Fibroblast of the aortic adventitia (primary cell): ENCODE measurements at regions not wholly inside any gene's neighbourhood (a gene's known extent, or its start where the extent isn't known, plus 50 kb on each side); places are given as distances from the start of the nearest gene placed in this dataset.
"Not testable (repeated sequence)": the region's sequence is repeated elsewhere in the genome, so short reads cannot be mapped to it uniquely, and the experiment has no call there.

Source experiments
- DNase-seq: peaks from one replicate; pipeline ENCODE4 v3.0.0-alpha.2; 2010; ENCODE audit warnings: low read depth
- H3K4me3 ChIP-seq: 2 replicates; pipeline ENCODE4 v1.5.1; 2011; ENCODE audit warnings: low read depth, mild to moderate bottlenecking, control low read depth, low read length, moderate library complexity
- TF ChIP-seq, protein P1 (sequence below): IDR thresholded peaks from 2 replicates; pipeline ENCODE4 v1.5.1; 2011; ENCODE audit warnings: mild to moderate bottlenecking, low read length, control low read depth, inconsistent platforms; ENCODE audit not compliant: insufficient read depth

DNA sequence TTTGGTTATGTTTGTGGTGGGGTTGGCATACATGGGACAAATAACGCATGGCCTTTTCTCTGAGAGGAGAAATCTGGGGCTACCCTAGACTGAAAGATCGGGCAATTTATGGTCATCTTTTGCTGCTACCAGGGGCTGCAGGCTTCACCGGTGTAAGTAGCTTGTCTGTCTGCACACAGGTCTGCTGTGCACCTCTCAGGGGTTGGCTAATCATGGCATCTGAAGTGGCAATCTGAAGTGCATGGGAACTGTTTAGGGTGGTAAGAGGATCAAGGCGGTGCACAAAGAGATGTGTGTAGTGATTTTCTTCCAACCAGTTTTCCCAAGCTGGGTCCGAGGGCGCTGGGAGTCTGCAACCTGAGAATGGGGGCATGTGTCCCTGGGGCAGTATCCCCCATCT is 141.3 kb downstream of the EMP1 start:
- TF ChIP-seq, protein P1, sequence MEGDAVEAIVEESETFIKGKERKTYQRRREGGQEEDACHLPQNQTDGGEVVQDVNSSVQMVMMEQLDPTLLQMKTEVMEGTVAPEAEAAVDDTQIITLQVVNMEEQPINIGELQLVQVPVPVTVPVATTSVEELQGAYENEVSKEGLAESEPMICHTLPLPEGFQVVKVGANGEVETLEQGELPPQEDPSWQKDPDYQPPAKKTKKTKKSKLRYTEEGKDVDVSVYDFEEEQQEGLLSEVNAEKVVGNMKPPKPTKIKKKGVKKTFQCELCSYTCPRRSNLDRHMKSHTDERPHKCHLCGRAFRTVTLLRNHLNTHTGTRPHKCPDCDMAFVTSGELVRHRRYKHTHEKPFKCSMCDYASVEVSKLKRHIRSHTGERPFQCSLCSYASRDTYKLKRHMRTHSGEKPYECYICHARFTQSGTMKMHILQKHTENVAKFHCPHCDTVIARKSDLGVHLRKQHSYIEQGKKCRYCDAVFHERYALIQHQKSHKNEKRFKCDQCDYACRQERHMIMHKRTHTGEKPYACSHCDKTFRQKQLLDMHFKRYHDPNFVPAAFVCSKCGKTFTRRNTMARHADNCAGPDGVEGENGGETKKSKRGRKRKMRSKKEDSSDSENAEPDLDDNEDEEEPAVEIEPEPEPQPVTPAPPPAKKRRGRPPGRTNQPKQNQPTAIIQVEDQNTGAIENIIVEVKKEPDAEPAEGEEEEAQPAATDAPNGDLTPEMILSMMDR = no peak
- DNase-seq = no peak
- H3K4me3 ChIP-seq = no peak overlapping the region

GRCh38 chr12:13336216-13336615 is 139.7 kb downstream of the EMP1 start:
- no peak for DNase-seq
- TF ChIP-seq, protein P1 = no peak
- H3K4me3 ChIP-seq = no peak overlapping the region

GRCh38 chr12:13328535-13328934 is 132.0 kb downstream of the EMP1 start:
- TF ChIP-seq, protein P1 = no peak
- no peak for DNase-seq
- H3K4me3 ChIP-seq = no peak overlapping the region

DNA sequence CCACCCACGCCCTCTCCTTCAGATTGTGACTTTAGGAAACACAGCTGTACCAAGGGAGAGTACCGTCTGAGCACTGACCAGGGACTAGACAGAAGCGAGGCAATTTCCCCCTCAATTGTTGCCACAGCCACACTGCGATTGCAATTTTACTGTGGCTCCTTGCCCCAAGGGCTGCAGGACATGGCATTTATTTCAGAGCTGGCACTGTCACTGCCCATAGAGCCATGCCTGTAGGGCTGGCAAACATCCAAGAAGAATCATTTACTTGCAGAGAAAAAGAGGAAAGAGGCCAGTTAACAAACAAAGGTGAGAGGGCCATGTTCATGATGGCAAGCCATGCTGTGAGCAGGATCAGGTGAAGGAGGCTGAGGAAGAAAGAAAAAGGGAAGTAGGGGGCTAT is 129.6 kb downstream of the EMP1 start:
- H3K4me3 ChIP-seq = no peak overlapping the region
- DNase-seq = no peak
- TF ChIP-seq, protein P1 = no peak

- not testable (repeated sequence) for DNase-seq, H3K4me3 ChIP-seq
Observed at GRCh38 chr12:13325037-13325436, 128.5 kb downstream of the EMP1 start.

- no peak overlapping the region for H3K4me3 ChIP-seq
- no peak for DNase-seq
- TF ChIP-seq, protein P1 = no peak
Observed at GRCh38 chr12:13318231-13319015, 121.9 kb downstream of the EMP1 start.

GRCh38 chr12:13316587-13317246 is 120.2 kb downstream of the EMP1 start:
- TF ChIP-seq, protein P1 = no peak
- H3K4me3 ChIP-seq = no peak overlapping the region
- no peak for DNase-seq
